Right kidney (tissue), 1 donor: ENCODE measurements at regions not wholly inside any gene's neighbourhood (a gene's known extent, or its start where the extent isn't known, plus 50 kb on each side); places are given as distances from the start of the nearest gene placed in this dataset.
"Not testable (repeated sequence)": the region's sequence is repeated elsewhere in the genome, so short reads cannot be mapped to it uniquely, and the experiment has no call there.

Source experiments
- DNase-seq: peaks from one replicate; pipeline ENCODE4 v3.0.0-alpha.2; 2016

DNA sequence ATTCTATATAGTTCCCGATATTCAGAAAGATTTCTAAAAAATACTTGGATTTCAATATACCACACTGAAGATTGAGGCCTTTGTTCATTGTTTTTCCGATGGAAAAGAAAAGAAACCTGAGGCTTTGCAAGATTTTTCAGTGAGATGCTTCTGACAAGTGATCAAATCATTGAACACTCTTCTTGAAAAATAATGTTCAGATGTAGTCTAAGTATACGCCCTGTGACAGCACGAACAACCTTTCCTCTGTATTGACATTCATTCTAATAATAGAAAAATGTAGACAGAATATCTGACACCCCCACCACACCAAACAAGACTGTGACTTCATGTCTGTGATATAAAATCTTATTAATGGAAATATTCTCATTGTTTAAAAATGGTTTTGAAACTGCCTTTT, 650.7 kb upstream of the KLHL1 start:
- no peak for DNase-seq

DNA sequence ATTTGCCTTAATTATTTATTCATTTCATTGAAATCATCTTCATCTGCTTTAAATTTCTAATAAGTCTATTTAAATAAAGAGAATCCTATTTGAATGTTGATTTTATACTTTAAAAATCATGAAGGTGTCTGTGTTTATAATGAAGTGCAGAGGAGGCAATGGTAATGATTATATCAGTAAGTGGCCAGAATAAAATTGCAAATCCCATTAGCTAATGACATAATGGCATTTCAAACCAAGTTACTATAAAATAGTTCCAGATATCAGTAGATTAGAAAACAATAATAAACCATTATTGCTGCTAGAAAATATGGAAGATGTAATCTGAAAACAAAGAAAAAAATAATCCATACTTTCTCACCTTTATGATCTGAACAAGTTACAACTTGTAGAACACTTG, 647.8 kb upstream of the KLHL1 start:
- DNase-seq: no peak

DNA sequence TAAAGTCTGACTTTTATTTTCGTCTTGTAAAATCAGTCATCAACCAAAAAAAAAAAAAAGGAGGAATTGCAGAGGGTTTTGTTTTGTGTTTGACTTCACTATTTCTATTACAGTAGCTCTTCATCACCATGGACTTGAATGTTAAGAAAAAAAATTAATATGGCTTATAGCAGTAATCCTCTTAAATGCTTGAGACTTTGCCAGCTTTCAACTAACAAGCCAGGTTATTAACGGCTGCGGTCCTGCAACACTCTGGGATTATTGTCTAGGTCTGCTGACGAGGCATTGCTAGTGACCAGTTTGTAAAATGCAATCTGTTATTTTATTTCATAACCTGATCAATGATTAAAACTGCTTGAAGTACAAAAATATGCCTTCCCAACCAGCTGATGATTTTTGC, 647.2 kb upstream of the KLHL1 start:
- no peak for DNase-seq

DNA sequence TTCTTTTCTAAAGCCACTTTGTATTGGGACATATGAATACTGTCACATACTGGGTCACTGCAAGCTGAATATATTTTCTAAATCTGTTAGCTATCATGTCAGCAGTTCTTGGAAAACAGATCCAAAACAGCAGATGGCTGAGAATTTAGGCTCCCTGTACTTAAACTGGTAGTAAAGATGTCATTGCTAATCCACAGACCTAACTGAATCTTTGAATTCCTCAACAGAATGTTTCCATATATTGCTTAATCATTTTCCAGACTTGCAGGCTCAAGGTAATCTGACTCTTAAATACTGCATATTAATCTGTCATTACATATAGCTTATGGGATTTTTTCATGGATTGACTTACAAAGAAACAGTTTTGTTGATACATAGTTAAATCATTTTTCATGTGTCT, 639.0 kb upstream of the KLHL1 start:
- no peak for DNase-seq

DNA sequence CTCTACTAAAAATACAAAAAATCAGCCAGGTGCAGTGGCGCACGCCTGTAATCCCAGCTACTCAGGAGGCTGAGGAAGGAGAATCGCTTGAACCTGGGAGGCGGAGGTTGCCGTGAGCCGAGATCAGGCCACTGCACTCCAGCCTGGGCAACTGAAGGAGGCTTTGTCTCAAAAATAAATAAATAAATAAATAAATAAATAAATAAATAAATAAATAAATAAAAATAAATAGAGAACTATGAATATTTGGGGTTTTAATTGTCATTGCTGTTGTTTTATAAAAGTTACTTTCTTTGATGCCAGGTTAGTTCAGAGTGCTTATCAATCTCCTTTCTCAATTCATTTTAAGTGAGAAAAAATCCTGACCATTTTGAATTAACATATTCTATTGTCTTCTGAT, 638.2 kb upstream of the KLHL1 start:
- not testable (repeated sequence) for DNase-seq

DNA sequence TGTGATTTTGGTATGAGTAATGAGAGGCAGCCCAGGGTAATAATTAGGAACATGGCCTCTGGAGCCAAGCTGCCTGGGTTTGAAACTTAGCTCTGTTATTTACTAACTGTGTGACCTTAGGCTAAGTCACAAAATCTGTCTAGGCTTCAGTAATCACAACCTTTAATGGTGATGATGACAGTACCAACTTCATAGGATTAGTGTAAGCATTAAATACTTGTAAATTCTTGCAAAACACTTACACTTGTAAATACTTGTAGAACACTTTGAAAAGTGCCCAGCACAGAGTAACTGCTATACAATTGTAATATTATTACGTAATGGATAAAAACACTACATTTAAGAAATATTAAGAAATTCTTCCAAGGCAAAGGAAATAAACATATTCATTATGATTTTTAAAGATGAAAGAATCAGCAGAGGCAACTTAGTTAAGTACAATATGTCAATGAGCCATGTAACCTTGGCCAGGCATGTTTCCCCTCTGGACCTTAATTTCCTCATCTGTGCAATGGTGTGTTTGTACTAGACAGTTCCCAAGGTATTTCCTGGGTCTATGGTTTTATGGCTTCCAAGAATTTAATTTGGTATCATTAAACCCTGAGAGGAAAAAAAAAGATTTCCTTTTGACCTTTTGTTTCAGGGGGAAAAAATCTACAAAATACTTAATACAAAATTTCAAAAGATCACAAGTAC, 628.5 kb upstream of the KLHL1 start:
- no peak for DNase-seq

DNA sequence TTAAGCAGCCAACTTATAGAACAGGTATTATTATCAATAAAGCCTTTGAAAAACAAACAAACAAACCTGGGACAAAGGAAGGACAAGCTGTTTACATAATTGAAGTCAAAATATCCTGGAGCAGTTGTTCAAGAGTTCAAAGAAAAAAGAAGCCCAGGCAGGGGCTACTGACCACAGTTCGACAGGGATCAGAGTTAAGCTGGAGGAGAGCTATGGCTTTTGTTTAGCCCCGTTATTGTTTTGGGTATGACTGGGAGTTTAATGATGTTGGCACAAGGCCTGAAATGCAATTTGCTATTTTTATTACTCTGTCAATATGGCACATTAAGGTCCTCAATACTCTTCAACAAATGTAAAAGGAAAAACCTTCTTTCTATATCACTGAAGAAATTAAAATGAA, 624.4 kb upstream of the KLHL1 start:
- DNase-seq: no peak

DNA sequence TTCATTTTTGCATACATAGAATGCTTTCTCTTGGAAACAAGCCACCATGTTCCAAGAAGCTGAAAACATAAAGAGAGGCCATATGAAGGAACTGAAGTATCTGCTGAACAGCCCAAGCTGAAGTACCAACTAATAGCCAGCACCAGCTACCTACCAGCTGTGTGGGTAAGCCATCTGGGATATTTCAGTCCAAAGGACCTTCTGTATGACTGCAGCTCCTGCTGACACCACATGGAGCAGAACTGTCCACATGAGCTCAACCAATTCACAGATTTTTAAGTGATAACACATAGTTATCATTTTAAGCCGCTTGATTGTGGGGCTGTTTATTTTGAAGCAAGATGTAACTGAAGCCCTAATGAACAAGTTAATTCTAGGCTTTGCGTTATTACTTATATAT, 621.1 kb upstream of the KLHL1 start:
- no peak for DNase-seq

DNA sequence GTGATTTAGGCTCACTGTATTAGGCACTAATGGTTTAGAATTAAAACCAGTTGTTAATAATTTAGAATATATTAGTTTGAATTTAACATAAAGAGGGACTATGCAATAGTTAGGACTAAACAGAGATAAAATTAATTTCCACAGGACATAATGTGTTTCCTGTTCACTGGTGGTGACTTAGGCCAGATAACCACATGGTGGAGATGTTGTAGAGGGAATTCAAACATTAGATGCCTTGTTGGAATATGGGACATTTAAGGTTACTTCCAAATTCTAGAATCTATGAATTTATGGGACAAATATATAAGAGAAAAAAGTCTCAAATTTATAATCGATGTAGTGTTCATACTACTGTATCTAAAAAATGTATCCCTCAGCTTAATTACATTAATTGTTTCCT, 615.5 kb upstream of the KLHL1 start:
- no peak for DNase-seq

DNA sequence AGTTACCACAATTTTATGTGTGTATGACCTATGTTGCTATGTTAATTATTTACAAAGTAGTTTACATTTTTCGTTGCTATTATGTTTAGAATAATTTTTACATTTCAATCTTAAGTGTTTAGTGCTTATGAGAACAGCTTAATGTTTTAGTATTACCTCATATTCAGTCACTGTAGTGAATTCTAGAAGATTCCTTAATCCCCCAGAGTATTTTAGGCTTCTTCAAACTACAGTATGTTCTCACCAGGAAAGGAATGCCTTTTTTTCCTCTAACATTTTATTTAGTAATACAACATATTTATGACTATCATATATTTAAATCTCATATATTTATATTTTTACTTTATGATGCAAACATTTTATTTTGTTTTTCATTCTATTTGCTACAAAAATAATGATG, 612.1 kb upstream of the KLHL1 start:
- DNase-seq: no peak

DNA sequence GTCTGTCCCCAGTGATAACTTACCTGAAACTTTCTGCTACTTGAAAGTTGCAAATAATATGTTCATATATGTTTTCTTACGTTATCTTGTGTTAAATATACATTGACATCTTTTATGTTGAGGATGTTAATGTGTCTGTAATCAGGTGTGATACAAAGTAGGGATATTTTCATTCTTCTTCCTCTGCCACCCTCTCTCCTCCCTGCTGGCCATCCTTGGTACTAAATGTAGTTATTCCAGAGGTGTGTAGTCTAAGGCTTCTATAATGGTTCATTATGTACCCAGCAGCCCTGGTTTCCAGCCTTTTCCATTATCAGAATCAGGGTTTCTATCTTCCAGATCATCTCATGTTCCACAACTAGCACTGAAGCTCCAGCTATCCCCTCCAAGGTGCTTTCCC, 606.7 kb upstream of the KLHL1 start:
- no peak for DNase-seq

DNA sequence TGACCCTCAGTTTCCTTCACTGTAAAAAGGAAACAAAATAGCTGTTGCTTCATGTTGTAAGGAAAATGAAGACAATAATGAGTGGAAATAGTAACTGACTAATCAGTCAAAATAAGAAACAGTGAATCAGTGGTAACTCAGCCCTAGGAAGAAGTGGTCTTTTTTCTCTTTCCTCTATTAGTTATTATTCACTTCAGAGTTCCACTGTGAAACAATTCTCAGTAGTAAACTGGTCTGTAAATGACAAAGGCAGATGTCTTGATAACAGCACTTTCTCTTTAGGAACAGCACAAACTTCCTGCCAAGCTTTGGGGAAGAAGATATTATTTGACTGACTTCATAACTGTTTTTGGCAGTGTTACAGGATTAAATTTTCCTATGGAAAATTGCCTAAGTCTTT, 600.5 kb upstream of the KLHL1 start:
- no peak for DNase-seq

DNA sequence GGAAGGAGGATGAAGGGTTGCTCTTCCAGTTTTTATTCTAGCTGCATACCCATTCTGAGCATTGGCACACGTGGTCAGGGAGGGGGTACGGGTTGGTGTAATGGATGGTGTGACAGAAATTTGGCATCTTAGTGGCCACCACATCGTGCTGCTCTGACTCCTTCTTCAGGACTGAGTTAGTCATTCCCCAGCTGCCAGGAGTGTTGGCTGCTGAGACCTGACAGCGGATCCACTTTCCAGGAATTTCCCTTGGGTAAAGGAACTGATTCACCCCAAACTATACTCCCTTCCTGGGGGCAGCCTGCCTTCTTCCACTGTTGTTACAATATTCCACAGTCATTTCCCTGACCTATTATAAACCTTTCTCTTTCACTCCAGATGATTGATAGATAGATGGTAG, 595.5 kb upstream of the KLHL1 start:
- no peak for DNase-seq

DNA sequence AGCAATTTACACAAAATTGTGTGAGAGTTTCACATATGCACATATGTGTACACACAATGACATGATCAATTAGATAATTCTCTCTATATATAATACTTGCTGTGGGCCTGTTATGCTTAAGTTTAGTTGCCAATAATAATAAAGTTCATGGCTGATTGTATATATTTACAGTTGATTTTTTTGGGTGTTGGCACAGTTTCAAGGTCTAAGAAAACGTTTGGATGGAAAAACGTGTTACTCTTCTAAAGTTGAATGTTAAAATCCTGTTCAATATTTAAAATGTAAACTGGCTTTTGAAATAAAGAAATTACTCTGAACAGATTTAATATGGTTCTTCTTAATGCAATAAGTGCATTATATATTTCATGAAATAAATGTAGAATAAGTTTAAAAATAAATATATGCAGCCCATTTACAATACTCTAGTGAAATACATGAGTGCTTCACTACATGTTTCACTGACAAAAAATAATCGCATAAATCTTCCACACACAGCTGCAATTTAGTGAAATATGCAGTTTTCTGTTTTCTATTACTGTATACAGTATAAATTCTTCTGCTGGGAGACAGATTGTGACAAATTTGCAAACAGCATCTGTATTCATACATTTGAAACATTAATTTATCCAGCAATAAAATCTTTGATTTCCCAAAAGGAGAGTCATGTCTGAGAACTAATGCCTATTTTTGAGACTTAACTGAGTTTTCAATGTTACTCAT, 586.9 kb upstream of the KLHL1 start:
- no peak for DNase-seq

DNA sequence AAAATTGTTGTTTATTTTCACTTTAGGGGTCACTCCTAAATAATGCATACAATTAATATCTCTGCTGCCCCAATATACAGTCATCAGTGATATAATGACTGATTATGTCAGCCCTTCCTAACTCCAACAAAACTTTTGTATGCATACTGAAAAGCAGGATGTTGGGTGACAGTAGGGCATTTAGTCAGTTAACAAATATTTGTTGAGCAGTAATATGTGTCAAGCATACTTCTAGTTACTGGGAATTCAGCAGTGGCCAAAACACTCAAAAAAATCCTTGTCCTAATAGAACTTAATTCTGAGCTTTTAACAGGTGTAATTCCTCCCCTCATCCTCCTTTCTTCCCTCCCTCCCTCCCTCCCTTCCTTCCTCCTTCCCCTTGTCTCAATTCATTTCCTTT, 560.7 kb upstream of the KLHL1 start:
- DNase-seq: no peak

DNA sequence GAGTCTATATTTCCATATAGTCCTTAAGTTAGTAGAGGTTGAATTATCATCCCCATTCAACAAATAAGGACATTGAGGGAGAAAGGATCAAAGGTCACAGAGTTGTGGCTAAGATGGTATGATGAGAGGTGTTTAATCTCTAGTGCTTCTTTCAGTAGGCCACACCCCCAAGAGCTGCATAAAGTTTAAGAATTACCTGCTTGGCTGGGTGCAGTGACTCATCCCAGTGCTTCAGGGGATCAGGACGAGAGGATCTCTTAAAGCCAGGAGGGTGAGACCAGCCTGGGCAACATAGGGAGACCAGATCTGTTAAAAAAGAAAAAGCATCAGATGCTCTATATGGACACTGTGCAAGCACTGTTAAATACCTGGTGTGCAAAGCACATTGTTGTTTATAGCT, 560.0 kb upstream of the KLHL1 start:
- no peak for DNase-seq

DNA sequence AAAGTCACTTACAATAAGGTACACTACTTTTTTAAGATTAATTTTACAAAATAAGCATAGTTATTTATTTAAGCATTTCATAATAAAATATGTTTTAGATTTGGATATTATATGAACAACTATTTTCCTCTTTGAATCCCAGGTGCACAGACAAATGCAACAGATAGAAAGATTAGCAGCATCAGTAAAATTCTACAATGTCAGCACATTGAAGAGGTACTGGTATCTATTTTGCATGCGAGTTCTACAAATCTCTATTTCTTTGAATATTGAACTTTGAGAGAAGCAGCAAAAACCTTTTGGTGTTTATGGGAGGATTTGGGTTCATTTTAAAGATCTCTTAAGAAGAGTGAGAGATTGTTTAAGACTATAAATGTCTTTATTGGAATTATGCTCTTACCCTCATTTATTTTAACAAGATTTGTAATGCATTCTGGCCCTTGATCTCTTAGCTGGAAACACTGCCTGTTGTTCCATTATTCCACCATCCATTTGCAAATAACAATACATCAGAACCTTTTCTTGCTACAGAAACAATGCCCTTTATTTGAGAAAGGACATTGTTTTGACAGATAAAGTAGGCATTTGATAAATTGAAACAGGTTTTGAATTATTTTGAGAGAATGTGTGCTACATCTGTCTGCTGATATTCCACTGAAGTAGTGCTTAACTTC, 558.8 kb upstream of the KLHL1 start:
- DNase-seq: no peak

DNA sequence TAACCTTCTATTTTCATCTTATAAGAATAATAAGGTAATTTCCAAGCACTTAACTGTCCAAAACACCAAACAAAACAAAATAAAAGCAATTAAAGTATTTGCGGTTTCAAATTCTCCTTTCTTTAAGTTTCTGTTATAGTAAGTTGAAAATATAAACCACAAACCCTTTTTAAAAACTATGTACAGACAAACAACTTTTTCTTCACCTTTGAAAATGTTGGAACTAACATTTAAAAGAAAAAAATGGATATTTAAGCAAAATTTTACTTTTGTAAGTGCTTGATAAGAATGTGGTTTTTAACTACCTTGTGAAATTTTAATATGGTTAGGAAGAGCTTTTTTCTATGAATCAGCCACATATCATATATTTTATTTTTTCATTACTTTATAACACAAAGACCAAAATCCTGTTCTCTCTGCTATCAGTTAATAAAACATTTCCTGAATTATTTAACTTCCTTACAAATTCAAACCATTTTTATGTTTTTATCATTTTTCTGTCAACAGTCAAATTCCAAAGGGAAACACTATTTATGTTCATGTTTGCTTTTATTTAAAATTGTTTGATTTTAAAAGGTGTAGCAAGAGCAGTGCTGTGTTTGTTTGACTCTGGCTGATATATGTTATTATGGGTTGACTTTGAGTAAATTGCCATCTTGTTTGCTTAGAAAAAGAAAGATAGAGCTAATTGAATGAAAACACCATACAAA, 554.1 kb upstream of the KLHL1 start:
- DNase-seq: no peak

DNA sequence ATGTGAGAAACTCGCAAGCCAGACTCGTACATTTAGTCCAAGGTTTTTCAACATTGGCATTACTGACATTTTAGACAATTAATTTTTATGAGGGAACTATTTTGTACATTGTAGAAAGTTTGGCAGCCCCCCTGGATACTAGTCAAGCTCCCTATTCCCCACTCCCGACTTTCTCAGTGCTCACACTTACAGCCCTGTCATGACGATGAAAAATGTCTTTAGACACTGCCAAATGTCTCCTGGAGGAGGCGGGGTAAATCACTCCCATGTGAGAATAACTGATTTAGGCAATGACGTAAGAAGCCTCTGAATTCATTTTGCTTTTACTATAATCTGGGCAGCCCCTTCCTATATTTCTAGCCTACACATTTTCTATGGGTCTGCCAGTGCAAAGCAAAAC, 535.8 kb upstream of the KLHL1 start:
- no peak for DNase-seq

DNA sequence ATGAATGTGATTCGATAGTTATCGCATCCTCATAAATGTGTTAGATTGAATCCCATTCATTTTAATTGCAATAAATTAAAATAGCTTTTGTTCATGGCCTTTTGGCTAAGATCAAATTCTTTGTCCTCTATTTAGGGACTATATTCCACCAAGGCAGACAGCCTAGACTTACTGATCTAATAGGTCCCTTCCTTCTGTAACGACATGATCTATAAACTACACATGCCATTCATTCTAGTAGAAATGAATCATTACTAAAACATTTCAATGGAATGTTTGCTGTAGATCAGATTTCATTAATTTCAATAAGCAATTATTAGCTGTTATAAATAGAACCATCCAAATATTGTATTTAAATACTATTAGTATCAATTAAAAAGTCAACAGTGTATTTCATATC, 526.6 kb upstream of the KLHL1 start:
- no peak for DNase-seq

DNA sequence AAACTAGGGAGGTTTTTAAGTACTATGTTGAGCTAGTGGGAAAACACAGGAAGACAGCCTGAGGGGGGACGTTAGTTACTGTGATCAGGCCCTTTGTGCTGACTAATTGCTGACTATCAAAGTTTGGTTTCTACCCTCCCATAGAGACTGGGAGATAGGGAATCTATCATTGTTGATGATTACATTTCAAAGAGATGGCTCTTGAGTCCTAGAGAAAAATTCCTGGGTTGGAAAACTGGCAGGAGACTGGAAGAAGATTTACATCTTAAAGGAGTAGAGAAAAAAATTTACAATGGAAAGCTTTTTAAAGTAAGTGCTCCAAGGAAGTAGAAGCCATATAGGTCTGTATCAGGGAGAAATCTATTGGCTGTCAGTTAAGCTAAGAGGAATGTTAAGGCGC, 522.0 kb upstream of the KLHL1 start:
- no peak for DNase-seq

DNA sequence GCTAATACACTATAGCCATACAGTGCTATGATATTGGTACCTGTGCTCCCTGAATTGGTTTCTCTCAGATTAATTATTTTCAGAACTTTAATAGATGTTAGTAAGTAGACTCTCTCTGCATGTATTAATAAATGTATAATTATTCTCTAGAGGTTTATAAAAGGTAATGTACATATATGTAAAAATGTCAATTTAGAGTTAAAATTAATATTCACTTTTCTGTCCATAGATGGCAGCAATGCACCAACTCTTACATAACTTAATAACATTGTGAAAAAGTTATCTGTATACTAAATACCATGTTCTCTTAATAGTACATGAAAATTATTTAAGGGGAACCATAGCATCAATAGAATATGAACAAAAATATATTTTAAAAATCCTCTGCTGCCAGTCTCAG, 515.0 kb upstream of the KLHL1 start:
- DNase-seq: no peak

DNA sequence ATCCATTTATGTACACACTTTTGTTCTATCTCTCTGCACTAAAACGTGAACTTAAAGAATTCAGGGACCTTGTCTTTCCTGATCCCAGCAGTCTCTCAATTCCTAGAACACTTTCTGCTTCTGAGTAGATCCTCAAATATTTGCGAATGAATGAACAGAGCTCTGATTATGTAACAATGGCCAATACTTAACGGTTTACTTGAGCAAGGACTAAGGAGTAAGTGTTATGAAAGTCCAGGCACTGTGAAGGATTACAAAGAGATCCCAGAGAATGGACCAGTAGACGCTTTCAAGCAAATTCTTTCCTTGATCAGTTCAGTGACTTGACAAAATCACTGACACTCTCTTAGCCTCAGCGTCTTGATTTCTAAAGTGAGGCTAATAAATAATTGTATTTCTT, 514.5 kb upstream of the KLHL1 start:
- DNase-seq: no peak
